ENCODE measurements at regions not wholly inside any gene's neighbourhood (a gene's known extent, or its start where the extent isn't known, plus 50 kb on each side); places are given as distances from the start of the nearest gene placed in this dataset.

DNA sequence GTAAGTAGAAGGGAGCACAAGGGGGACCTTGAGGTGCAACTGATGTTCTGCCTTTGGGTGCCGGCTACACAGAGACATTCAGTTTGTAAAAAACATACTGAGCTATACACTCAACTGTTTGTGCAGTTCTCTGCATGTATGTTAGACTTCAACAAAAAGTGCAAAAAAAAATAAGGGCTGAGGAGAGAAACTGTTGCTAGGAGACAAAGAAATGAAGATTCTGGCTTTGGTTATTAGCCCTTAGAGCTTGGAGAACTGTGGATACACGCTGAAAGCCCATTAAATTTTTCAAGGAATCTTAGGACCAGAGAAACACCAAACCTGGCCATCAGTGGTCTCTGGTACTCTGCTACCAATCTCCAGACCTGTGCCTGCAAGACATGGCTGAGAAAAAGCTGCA lies 207.6 kb upstream of the NSMCE3 start:
- H3K4me1 ChIP-seq (ENCODE audit: insufficient read depth, low read length, severe bottlenecking): no peaks in the 10 kb centered on the region
- no peaks in the 10 kb centered on the region for H3K79me2 ChIP-seq (ENCODE audit: insufficient read depth, low read length)
- H3F3A ChIP-seq (ENCODE audit: insufficient read depth, low read length): no peaks in the 10 kb centered on the region
- no peak overlapping the region for H2AFZ ChIP-seq (ENCODE audit: low read length)
- TF ChIP-seq EZH2 (IDR thresholded peaks at IDR 0.05; ENCODE audit: borderline replicate concordance, low read length): no peak
- TF ChIP-seq, protein P1, sequence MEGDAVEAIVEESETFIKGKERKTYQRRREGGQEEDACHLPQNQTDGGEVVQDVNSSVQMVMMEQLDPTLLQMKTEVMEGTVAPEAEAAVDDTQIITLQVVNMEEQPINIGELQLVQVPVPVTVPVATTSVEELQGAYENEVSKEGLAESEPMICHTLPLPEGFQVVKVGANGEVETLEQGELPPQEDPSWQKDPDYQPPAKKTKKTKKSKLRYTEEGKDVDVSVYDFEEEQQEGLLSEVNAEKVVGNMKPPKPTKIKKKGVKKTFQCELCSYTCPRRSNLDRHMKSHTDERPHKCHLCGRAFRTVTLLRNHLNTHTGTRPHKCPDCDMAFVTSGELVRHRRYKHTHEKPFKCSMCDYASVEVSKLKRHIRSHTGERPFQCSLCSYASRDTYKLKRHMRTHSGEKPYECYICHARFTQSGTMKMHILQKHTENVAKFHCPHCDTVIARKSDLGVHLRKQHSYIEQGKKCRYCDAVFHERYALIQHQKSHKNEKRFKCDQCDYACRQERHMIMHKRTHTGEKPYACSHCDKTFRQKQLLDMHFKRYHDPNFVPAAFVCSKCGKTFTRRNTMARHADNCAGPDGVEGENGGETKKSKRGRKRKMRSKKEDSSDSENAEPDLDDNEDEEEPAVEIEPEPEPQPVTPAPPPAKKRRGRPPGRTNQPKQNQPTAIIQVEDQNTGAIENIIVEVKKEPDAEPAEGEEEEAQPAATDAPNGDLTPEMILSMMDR (IDR thresholded peaks at IDR 0.05; ENCODE audit: low read length): no peak
- no peak overlapping the region for H3K4me2 ChIP-seq (ENCODE audit: low read length)
- H3K27ac ChIP-seq (ENCODE audit: low read depth, low read length, poor library complexity, severe bottlenecking): no peak overlapping the region
- H3K9me3 ChIP-seq (ENCODE audit: low read length): no peaks in the 10 kb centered on the region
- H3K9me2 ChIP-seq (ENCODE audit: low read depth, low read length): no peaks in the 10 kb centered on the region
- H3K36me3 ChIP-seq (ENCODE audit: insufficient read depth, low read length): no peaks in the 10 kb centered on the region
- H3K4me3 ChIP-seq (ENCODE audit: low read depth, low read length, poor library complexity, severe bottlenecking): no peak overlapping the region
- no peaks in the 10 kb centered on the region for H3K27me3 ChIP-seq (ENCODE audit: insufficient read depth, low read length)
- H4K20me1 ChIP-seq (ENCODE audit: insufficient read depth, low read length): no peaks in the 10 kb centered on the region
- H3K9ac ChIP-seq (ENCODE audit: low read length): no peak overlapping the region

DNA sequence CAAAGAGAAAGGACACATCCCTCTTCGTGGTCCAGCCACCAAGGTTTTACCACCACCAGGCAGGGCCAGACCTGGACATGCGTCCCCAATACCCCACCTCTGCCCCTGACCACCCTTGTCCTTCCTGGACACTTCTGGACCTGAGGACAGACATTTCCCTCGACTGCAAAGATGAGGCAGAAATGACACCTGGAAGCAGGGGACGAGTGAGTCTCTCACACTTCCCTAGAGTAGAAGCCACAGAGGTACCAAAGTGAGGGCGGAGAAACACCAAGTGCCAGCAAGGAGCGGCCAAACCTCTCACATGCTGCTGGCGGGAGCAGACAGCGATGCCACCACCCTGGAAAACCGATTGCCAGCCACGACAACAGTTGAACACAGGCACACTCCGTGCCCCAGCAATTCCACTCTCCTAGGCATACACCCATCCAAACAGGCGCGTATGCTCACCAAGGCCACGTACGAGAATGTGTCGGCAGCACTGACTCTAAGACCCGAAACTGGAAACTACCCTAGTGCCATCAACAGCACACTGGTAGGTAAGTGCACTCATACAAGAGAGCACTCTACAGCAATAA lies 207.0 kb upstream of the NSMCE3 start:
- TF ChIP-seq, protein P1 (IDR thresholded peaks at IDR 0.05; ENCODE audit: low read length): no peak
- TF ChIP-seq EZH2 (IDR thresholded peaks at IDR 0.05; ENCODE audit: borderline replicate concordance, low read length): no peak
- Histone ChIP-seq H3K9me3 (ENCODE audit: low read length) (no peaks in the 10 kb centered on the region), H3K9me2 (ENCODE audit: low read depth, low read length) (no peaks in the 10 kb centered on the region), H3K4me2 (ENCODE audit: low read length) (no peak overlapping the region), H3K9ac (ENCODE audit: low read length) (no peak overlapping the region), H3K4me3 (ENCODE audit: low read depth, low read length, poor library complexity, severe bottlenecking) (no peak overlapping the region), H3F3A (ENCODE audit: insufficient read depth, low read length) (no peaks in the 10 kb centered on the region), H3K27ac (ENCODE audit: low read depth, low read length, poor library complexity, severe bottlenecking) (no peak overlapping the region), H3K27me3 (ENCODE audit: insufficient read depth, low read length) (no peaks in the 10 kb centered on the region), H2AFZ (ENCODE audit: low read length) (no peak overlapping the region), H4K20me1 (ENCODE audit: insufficient read depth, low read length) (no peaks in the 10 kb centered on the region), H3K36me3 (ENCODE audit: insufficient read depth, low read length) (no peaks in the 10 kb centered on the region), H3K79me2 (ENCODE audit: insufficient read depth, low read length) (no peaks in the 10 kb centered on the region), H3K4me1 (ENCODE audit: insufficient read depth, low read length, severe bottlenecking) (no peaks in the 10 kb centered on the region)

DNA sequence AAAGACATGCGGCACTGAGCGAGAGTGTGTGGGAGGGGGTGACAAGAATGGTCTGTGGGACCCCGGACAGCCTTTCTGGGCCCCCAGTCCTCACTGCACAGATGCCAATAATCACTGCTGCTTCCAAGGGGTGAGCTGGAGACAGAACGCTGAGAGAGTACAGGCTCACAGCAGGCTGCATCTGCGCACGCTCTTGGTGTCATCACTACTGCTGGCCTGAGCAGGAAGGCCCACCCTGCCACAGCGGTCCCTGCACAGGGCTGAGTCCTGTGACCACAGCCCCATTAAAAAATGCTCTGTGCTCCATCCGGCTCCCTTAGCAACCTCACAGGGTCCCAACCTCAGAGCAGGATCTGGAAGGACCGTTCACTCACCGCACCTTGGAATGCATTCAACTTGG lies 205.5 kb upstream of the NSMCE3 start:
- H3K9ac ChIP-seq (ENCODE audit: low read length): no peak overlapping the region
- H3K4me3 ChIP-seq (ENCODE audit: low read depth, low read length, poor library complexity, severe bottlenecking): no peak overlapping the region
- no peaks in the 10 kb centered on the region for H3K9me2 ChIP-seq (ENCODE audit: low read depth, low read length)
- H3K36me3 ChIP-seq (ENCODE audit: insufficient read depth, low read length): no peaks in the 10 kb centered on the region
- H3K79me2 ChIP-seq (ENCODE audit: insufficient read depth, low read length): no peaks in the 10 kb centered on the region
- H3K27ac ChIP-seq (ENCODE audit: low read depth, low read length, poor library complexity, severe bottlenecking): no peak overlapping the region
- no peaks in the 10 kb centered on the region for H3K4me1 ChIP-seq (ENCODE audit: insufficient read depth, low read length, severe bottlenecking)
- H3K4me2 ChIP-seq (ENCODE audit: low read length): no peak overlapping the region
- H2AFZ ChIP-seq (ENCODE audit: low read length): no peak overlapping the region
- H3K27me3 ChIP-seq (ENCODE audit: insufficient read depth, low read length): no peaks in the 10 kb centered on the region
- no peaks in the 10 kb centered on the region for H4K20me1 ChIP-seq (ENCODE audit: insufficient read depth, low read length)
- H3K9me3 ChIP-seq (ENCODE audit: low read length): no peaks in the 10 kb centered on the region
- no peak for TF ChIP-seq EZH2 (IDR thresholded peaks at IDR 0.05; ENCODE audit: borderline replicate concordance, low read length)
- TF ChIP-seq, protein P1 (IDR thresholded peaks at IDR 0.05; ENCODE audit: low read length): no peak
- H3F3A ChIP-seq (ENCODE audit: insufficient read depth, low read length): no peaks in the 10 kb centered on the region
